OCI-LY3 (cell line): ENCODE measurements at regions not wholly inside any gene's neighbourhood (a gene's known extent, or its start where the extent isn't known, plus 50 kb on each side); places are given as distances from the start of the nearest gene placed in this dataset.

ENCODE experiments used
- H2AFZ ChIP-seq: fragments of 200-600, 300-600 bp; shearing (Covaris generic); 2 replicates; pipeline ENCODE4 v1.6.0; 2014; ENCODE audit warnings: antibody characterized with exemption, low read depth, low read length
- H3K27ac ChIP-seq: fragments of 200-600, 300-600 bp; sonication (generic); 2 replicates; pipeline ENCODE4 v1.5.1; 2014; ENCODE audit warnings: mild to moderate bottlenecking, low read length, moderate library complexity, mixed read lengths
- H3K27me3 ChIP-seq: fragments of 200-600, 300-600 bp; sonication (generic); 2 replicates; pipeline ENCODE4 v1.6.1; 2014; ENCODE audit warnings: low read depth, low read length, mixed read lengths
- H3K36me3 ChIP-seq: fragments of 200-600, 300-600 bp; sonication (generic); replicated peaks from 2 replicates; pipeline ENCODE3; 2014; ENCODE audit warnings: low read depth, low read length, mixed read lengths
- H3K4me1 ChIP-seq: fragments of 300-600, 200-600 bp; sonication (generic); 2 replicates; pipeline ENCODE4 v1.6.1; 2014; ENCODE audit warnings: low read length, mixed read lengths
- H3K4me2 ChIP-seq: fragments of 200-600, 300-600 bp; sonication (generic); 2 replicates; pipeline ENCODE4 v1.6.1; 2014; ENCODE audit warnings: low read length, mixed read lengths
- H3K4me3 ChIP-seq: fragments of 300-600, 200-600 bp; sonication (generic); 2 replicates; pipeline ENCODE4 v1.5.1; 2014; ENCODE audit warnings: antibody characterized with exemption, mild to moderate bottlenecking, low read length, moderate library complexity
- H3K79me2 ChIP-seq: fragments of 300-600, 200-600 bp; shearing (Covaris generic); 2 replicates; pipeline ENCODE4 v1.6.1; 2014; ENCODE audit warnings: mild to moderate bottlenecking, low read length, mixed read lengths
- H3K9ac ChIP-seq: fragments of 300-600, 200-600 bp; shearing (Covaris generic); 2 replicates; pipeline ENCODE4 v1.6.0; 2014; ENCODE audit warnings: mild to moderate bottlenecking, low read length, moderate library complexity
- H3K9me3 ChIP-seq: fragments of 200-600, 300-600 bp; shearing (Covaris generic); 2 replicates; pipeline ENCODE4 v1.6.1; 2014; ENCODE audit warnings: low read length, mixed read lengths; ENCODE audit not compliant: insufficient read depth
- H4K20me1 ChIP-seq: fragments of 200-600, 300-600 bp; sonication (generic); 2 replicates; pipeline ENCODE4 v1.6.1; 2016; ENCODE audit warnings: low read length, mixed read lengths; ENCODE audit not compliant: insufficient read depth
- CTCF ChIP-seq: fragments of 200-600, 300-600 bp; sonication (generic); IDR thresholded peaks from 2 replicates; pipeline ENCODE4 v1.5.1; 2014; ENCODE audit warnings: antibody characterized with exemption, low read length, low read depth
- EZH2phosphoT487 ChIP-seq: fragments of 200-600 bp; shearing (Covaris generic); IDR thresholded peaks from 2 replicates; pipeline ENCODE4 v1.6.1; 2018; ENCODE audit warnings: antibody characterized with exemption, mixed run types, low read depth

GRCh38 chr2:145324748-145325147, 804.8 kb upstream of the ZEB2 start:
- H3K4me2 ChIP-seq, result no peak overlapping the region
- no peak overlapping the region for H3K4me3 ChIP-seq
- no peak overlapping the region for H3K27ac ChIP-seq
- no peaks in the 10 kb centered on the region for H3K9me3 ChIP-seq
- TF ChIP-seq CTCF, result no peak
- TF ChIP-seq EZH2phosphoT487, result no peak
- H3K79me2 ChIP-seq, result no peaks in the 10 kb centered on the region
- H2AFZ ChIP-seq, result no peak overlapping the region
- H4K20me1 ChIP-seq, result no peaks in the 10 kb centered on the region
- H3K27me3 ChIP-seq, result no peaks in the 10 kb centered on the region
- no peak overlapping the region for H3K9ac ChIP-seq
- H3K36me3 ChIP-seq, result no peaks in the 10 kb centered on the region
- H3K4me1 ChIP-seq, result peaks cover 8% of the 10 kb centered on the region

- Histone ChIP-seq H2AFZ (no peak overlapping the region), H3K4me2 (no peak overlapping the region)
Measured at GRCh38 chr2:145323512-145323911, 803.6 kb upstream of the ZEB2 start.

GRCh38 chr2:145321344-145321743, 801.4 kb upstream of the ZEB2 start:
- peaks cover 8% of the 10 kb centered on the region for H3K4me1 ChIP-seq
- H3K4me2 ChIP-seq, result peak overlapping the region; percentile 18; the same call in 1 of the 2 replicates
- no peaks in the 10 kb centered on the region for H3K9me3 ChIP-seq
- TF ChIP-seq EZH2phosphoT487, result no peak
- no peak for TF ChIP-seq CTCF
- no peaks in the 10 kb centered on the region for H3K79me2 ChIP-seq
- no peak overlapping the region for H2AFZ ChIP-seq
- H3K36me3 ChIP-seq, result no peaks in the 10 kb centered on the region
- no peaks in the 10 kb centered on the region for H3K27me3 ChIP-seq
- no peaks in the 10 kb centered on the region for H4K20me1 ChIP-seq
- H3K27ac ChIP-seq, result no peak overlapping the region
- H3K9ac ChIP-seq, result no peak overlapping the region
- H3K4me3 ChIP-seq, result no peak overlapping the region

More at GRCh38 chr2:145323512-145323911, 803.6 kb upstream of the ZEB2 start:
- Histone ChIP-seq H3K36me3 (no peaks in the 10 kb centered on the region), H3K27me3 (no peaks in the 10 kb centered on the region), H3K9ac (no peak overlapping the region), H3K79me2 (no peaks in the 10 kb centered on the region), H3K9me3 (no peaks in the 10 kb centered on the region), H3K27ac (no peak overlapping the region), H4K20me1 (no peaks in the 10 kb centered on the region), H3K4me1 (peaks cover 8% of the 10 kb centered on the region), H3K4me3 (no peak overlapping the region)
- no peak for TF ChIP-seq EZH2phosphoT487
- no peak for TF ChIP-seq CTCF

DNA sequence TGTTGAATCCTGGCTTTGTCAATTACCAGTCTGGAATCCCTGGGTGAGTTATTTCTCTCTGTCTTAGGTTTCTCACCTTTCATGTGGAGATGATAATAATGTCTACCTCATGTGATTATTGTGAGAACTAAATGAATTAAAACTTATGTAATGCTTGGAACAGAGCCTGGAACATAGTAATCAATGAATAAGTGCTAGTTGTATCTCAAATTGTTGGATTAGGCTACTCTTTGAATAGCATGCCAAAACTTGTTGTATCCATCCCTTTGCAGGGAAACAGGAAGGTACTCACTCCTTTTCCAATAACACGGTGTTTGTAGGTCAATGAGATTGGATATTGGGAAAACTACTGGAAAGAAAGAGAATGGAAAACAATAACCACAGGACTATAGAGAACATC, 796.6 kb upstream of the ZEB2 start:
- H3K4me3 ChIP-seq, result no peak overlapping the region
- no peaks in the 10 kb centered on the region for H4K20me1 ChIP-seq
- H3K9me3 ChIP-seq, result no peaks in the 10 kb centered on the region
- no peaks in the 10 kb centered on the region for H3K79me2 ChIP-seq
- peaks cover 6% of the 10 kb centered on the region for H3K4me1 ChIP-seq
- no peak overlapping the region for H3K4me2 ChIP-seq
- no peak overlapping the region for H2AFZ ChIP-seq
- no peak overlapping the region for H3K27ac ChIP-seq
- no peaks in the 10 kb centered on the region for H3K36me3 ChIP-seq
- TF ChIP-seq EZH2phosphoT487, result no peak
- no peak for TF ChIP-seq CTCF
- H3K9ac ChIP-seq, result no peak overlapping the region
- no peaks in the 10 kb centered on the region for H3K27me3 ChIP-seq
